ENCODE measurements at regions not wholly inside any gene's neighbourhood (a gene's known extent, or its start where the extent isn't known, plus 50 kb on each side); places are given as distances from the start of the nearest gene placed in this dataset.

DNA sequence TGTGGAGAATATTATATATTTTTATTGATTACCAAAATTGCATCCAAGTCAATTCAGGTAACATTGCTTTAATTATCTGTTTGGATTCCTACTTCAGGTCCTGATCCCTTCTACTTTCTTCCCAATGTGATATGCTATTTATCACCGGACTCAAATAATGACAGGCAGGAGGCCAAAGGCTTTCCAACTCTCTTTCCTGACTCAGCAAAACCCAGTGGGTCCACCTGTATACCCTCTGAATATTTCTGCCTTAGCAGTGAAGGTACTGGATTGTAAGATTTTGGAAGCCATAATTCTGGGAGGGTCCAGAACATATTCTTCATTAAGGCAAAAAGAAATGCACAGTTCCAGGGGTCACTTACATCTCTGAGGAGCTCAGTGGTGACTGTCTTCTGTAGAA lies 260.2 kb upstream of the UBASH3B start:
- TF ChIP-seq, protein P1, sequence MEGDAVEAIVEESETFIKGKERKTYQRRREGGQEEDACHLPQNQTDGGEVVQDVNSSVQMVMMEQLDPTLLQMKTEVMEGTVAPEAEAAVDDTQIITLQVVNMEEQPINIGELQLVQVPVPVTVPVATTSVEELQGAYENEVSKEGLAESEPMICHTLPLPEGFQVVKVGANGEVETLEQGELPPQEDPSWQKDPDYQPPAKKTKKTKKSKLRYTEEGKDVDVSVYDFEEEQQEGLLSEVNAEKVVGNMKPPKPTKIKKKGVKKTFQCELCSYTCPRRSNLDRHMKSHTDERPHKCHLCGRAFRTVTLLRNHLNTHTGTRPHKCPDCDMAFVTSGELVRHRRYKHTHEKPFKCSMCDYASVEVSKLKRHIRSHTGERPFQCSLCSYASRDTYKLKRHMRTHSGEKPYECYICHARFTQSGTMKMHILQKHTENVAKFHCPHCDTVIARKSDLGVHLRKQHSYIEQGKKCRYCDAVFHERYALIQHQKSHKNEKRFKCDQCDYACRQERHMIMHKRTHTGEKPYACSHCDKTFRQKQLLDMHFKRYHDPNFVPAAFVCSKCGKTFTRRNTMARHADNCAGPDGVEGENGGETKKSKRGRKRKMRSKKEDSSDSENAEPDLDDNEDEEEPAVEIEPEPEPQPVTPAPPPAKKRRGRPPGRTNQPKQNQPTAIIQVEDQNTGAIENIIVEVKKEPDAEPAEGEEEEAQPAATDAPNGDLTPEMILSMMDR (conservative IDR thresholded peaks at IDR 0.05), result no peak
- TF ChIP-seq ZFX (IDR thresholded peaks at IDR 0.05), result no peak

Measured in C4-2B (cell line).